Adrenal gland (tissue), 9 donors: ENCODE measurements at regions not wholly inside any gene's neighbourhood (a gene's known extent, or its start where the extent isn't known, plus 50 kb on each side); places are given as distances from the start of the nearest gene placed in this dataset.

Experiments
- DNase-seq, 7 donors: peaks; one replicate each; pipeline ENCODE4 v3.0.0-alpha.2; 2019 to 2020
- H3K27ac ChIP-seq, 5 donors: fragments of 200-600 bp; sonication (generic) in 4 of 5; 1 replicate in 3 of 5; 2 replicates in 2 of 5; pipeline versions ENCODE4 v1.5.1 to v1.8.0; 2016 to 2020; ENCODE audit warnings: mild to moderate bottlenecking in 1 of 5
- H3K27me3 ChIP-seq: fragments of 200-600 bp; 2 replicates; pipeline ENCODE4 v1.8.0; 2021
- H3K36me3 ChIP-seq, 2 donors: fragments of 200-600 bp; replicated peaks in 1 of 2; 1 replicate in 1 of 2; 2 replicates in 1 of 2; pipeline versions ENCODE4 v1.5.1 to v1.8.0; 2018 to 2022
- H3K4me1 ChIP-seq, 2 donors: fragments of 200-600 bp; replicated peaks in 1 of 2; 1 replicate in 1 of 2; 2 replicates in 1 of 2; pipeline versions ENCODE4 v1.5.1 to v1.8.0; 2018 to 2021
- H3K4me3 ChIP-seq, 4 donors: fragments of 200-600 bp; sonication (generic) in 3 of 4; one replicate each; pipeline ENCODE4 v1.5.1; 2016 to 2018
- H3K9me3 ChIP-seq, 3 donors: fragments of 200-600 bp; sonication (generic) in 1 of 3; replicated peaks in 1 of 3; 1 replicate in 2 of 3; 2 replicates in 1 of 3; pipeline versions ENCODE4 v1.5.1 to v1.8.0; 2016 to 2021
- CTCF ChIP-seq, 6 experiments: fragments of 450-650 bp in 4 of 6; fragments of 200-600 bp in 2 of 6; sonication (generic) in 1 of 6; IDR thresholded peaks; 1 replicate in 5 of 6; 2 replicates in 1 of 6; pipeline versions ENCODE4 v1.5.1 to v1.8.0; 2016 to 2021; ENCODE audit warnings: antibody characterized with exemption in 6 of 6, mild to moderate bottlenecking in 2 of 6, moderate library complexity in 1 of 6
- POLR2A ChIP-seq, 2 donors: fragments of 450-650 bp; IDR thresholded peaks; one replicate each; pipeline ENCODE4 v1.6.1; 2017; ENCODE audit warnings: antibody characterized with exemption in 2 of 2, mild to moderate bottlenecking in 2 of 2, moderate library complexity in 1 of 2
- WGBS, 4 donors: extraction: QIAGEN DNeasy Blood & Tissue Kit in 2 of 4; methylation state at CpG; one replicate each; pipeline versions ENCODE4 v1.1.5 to v1.1.7; 2013 to 2017; 5-methylcytosine and 5-hydroxymethylcytosine counted together
- intact Hi-C, 2 donors: fragments of 100-400 bp; cut with DNase I; formaldehyde crosslinking; loops; one replicate each; pipeline versions ENCODE4 v1.14.1 to v1.15.0; 2022 to 2023
- donor health status: healthy with polysubstance abuse.
- donor health status: Bipolar disorder and iron deficiency.
- donor health status: DM: yes; HTN: yes; CAD: no.
- donor health status: DM: no; HTN: no; CAD: no.
- donor health status: DM: no; HTN: no; CAD: no.

GRCh38 chr20:40175296-40175695 lies 513.7 kb downstream of the MAFB start:
- Histone ChIP-seq H3K27me3 (no peaks in the 10 kb centered on the region), H3K9me3 (no peaks in the 10 kb centered on the region), H3K36me3 (no peaks in the 10 kb centered on the region), H3K27ac (no peak overlapping the region), H3K4me3 (no peak overlapping the region), H3K4me1 (peaks cover 0 to 4% of the 10 kb centered on the region in 2 donors)
- intact Hi-C loops = no loop called here
- no peak for DNase-seq
- 72 to 92% (median 86%) methylated on average over 1 of the region's 1 CpG for WGBS, 4 donors
- no peak for TF ChIP-seq POLR2A (IDR thresholded peaks at IDR 0.05)
- no peak for TF ChIP-seq CTCF (IDR thresholded peaks at IDR 0.05)

GRCh38 chr20:40173872-40174271 lies 515.2 kb downstream of the MAFB start:
- intact Hi-C loops = no loop called here
- Histone ChIP-seq H3K27me3 (no peaks in the 10 kb centered on the region), H3K9me3 (no peaks in the 10 kb centered on the region), H3K4me3 (no peak overlapping the region), H3K4me1 (peaks cover 0 to 4% of the 10 kb centered on the region in 2 donors), H3K27ac (no peak overlapping the region), H3K36me3 (no peaks in the 10 kb centered on the region)
- no peak for DNase-seq
- WGBS, 4 donors = 64 to 82% (median 71%) methylated on average over 5 of the region's 5 CpGs
- TF ChIP-seq POLR2A (IDR thresholded peaks at IDR 0.05) (no peak), CTCF (IDR thresholded peaks at IDR 0.05) (no peak)

- Histone ChIP-seq H3K36me3 (no peaks in the 10 kb centered on the region), H3K4me1 (peaks cover 0 to 4% of the 10 kb centered on the region in 2 donors), H3K4me3 (no peak overlapping the region), H3K9me3 (no peaks in the 10 kb centered on the region), H3K27ac (no peak overlapping the region), H3K27me3 (no peaks in the 10 kb centered on the region)
- intact Hi-C loops = no loop called here
- 40 to 79% (median 74%) methylated on average over 2 of the region's 2 CpGs for WGBS, 4 donors
- DNase-seq = no peak
- TF ChIP-seq POLR2A (IDR thresholded peaks at IDR 0.05) (no peak), CTCF (IDR thresholded peaks at IDR 0.05) (no peak)
Observed at GRCh38 chr20:40168981-40169620, 519.9 kb downstream of the MAFB start.

GRCh38 chr20:40161391-40161790 lies 527.6 kb downstream of the MAFB start:
- H3K4me3 ChIP-seq = no peak overlapping the region
- H3K4me1 ChIP-seq = no peaks in the 10 kb centered on the region
- H3K27me3 ChIP-seq = no peaks in the 10 kb centered on the region
- TF ChIP-seq POLR2A (IDR thresholded peaks at IDR 0.05) (no peak), CTCF (IDR thresholded peaks at IDR 0.05) (no peak)
- H3K27ac ChIP-seq = no peak overlapping the region
- intact Hi-C loops = no loop called here
- no peaks in the 10 kb centered on the region for H3K9me3 ChIP-seq
- H3K36me3 ChIP-seq = no peaks in the 10 kb centered on the region
- no peak for DNase-seq
